CD4-positive, CD25-positive, alpha-beta regulatory T cell (primary cell): ENCODE measurements at regions not wholly inside any gene's neighbourhood (a gene's known extent, or its start where the extent isn't known, plus 50 kb on each side); places are given as distances from the start of the nearest gene placed in this dataset.
"Not testable (repeated sequence)": the region's sequence is repeated elsewhere in the genome, so short reads cannot be mapped to it uniquely, and the experiment has no call there.

Experiments used
- ATAC-seq, 2 donors: fragments of 150-1000 bp; cut with Tn5 transposase; one replicate each; pipeline ENCODE4 v1.10.0; 2021; ENCODE audit warnings: low read depth in 2 of 2, moderate number of reproducible peaks in 2 of 2, moderate library complexity in 1 of 2
- DNase-seq, 3 donors: peaks; one replicate each; pipeline versions ENCODE4 v3.0.0 to v3.0.0-alpha.2; 2012 to 2022; ENCODE audit warnings: mixed read lengths in 1 of 3
- H3K27ac ChIP-seq: one replicate; pipeline ENCODE4 v1.7.0; 2013; ENCODE audit warnings: mild to moderate bottlenecking, low read length; ENCODE audit not compliant: insufficient read depth, poor library complexity, severe bottlenecking
- H3K27me3 ChIP-seq: one replicate; pipeline ENCODE4 v1.7.0; 2013; ENCODE audit warnings: low read length; ENCODE audit not compliant: control insufficient read depth, insufficient read depth
- H3K36me3 ChIP-seq: one replicate; pipeline ENCODE4 v1.7.0; 2013; ENCODE audit warnings: mild to moderate bottlenecking, low read length, moderate library complexity; ENCODE audit not compliant: control insufficient read depth, insufficient read depth
- H3K4me1 ChIP-seq: 2 replicates; pipeline ENCODE4 v1.7.0; 2013; ENCODE audit warnings: mild to moderate bottlenecking, low read length; ENCODE audit not compliant: insufficient read depth, control insufficient read depth, poor library complexity, severe bottlenecking
- H3K4me3 ChIP-seq: one replicate; pipeline ENCODE4 v1.7.0; 2013; ENCODE audit warnings: low read depth, mild to moderate bottlenecking, low read length, moderate library complexity
- H3K9me3 ChIP-seq, 2 experiments: 1 replicate in 1 of 2; 2 replicates in 1 of 2; pipeline ENCODE4 v1.7.0; 2013; ENCODE audit warnings: low read length in 2 of 2, mild to moderate bottlenecking in 1 of 2, moderate library complexity in 1 of 2; ENCODE audit not compliant: control insufficient read depth in 2 of 2
- H3K27ac Mint-ChIP-seq, 3 donors: one replicate each; pipeline ENCODE4 v1.8.0; 2020 to 2022; ENCODE audit warnings: mild to moderate bottlenecking in 3 of 3, mixed read lengths in 3 of 3, moderate library complexity in 2 of 3
- H3K27me3 Mint-ChIP-seq: one replicate; pipeline ENCODE4 v1.8.0; 2022; ENCODE audit warnings: mild to moderate bottlenecking, mixed read lengths
- H3K36me3 Mint-ChIP-seq: one replicate; pipeline ENCODE4 v1.8.0; 2020; ENCODE audit warnings: mixed read lengths
- H3K4me1 Mint-ChIP-seq, 4 donors: one replicate each; pipeline ENCODE4 v1.8.0; 2020 to 2022; ENCODE audit warnings: mixed read lengths in 4 of 4, mild to moderate bottlenecking in 1 of 4
- H3K4me3 Mint-ChIP-seq, 4 donors: one replicate each; pipeline ENCODE4 v1.8.0; 2020 to 2022; ENCODE audit warnings: mild to moderate bottlenecking in 4 of 4, mixed read lengths in 4 of 4, moderate library complexity in 3 of 4
- H3K9me3 Mint-ChIP-seq, 7 donors: one replicate each; pipeline ENCODE4 v1.8.0; 2020 to 2022; ENCODE audit warnings: mixed read lengths in 7 of 7, mild to moderate bottlenecking in 3 of 7, moderate library complexity in 2 of 7

DNA sequence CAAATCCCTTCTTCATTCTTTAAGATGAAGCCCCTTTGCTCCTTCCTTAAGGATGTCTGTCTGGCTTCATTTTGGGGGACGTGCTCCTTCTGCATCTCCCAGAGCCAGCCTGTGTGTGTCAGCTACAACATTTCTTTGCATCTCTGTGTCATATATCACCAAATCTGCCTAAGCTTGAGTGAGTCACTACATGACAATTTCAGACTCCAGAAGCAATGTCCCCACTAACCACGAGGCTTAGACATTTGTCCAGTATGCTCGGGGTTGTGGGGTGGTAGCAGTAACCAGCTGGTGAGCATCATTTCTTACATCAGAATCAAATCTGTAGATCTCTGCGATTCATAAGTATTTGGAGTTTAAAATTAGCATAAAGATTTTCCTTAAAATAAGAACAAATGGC is 54.1 kb upstream of the USP14 start:
- H3K27me3 Mint-ChIP-seq, H3K36me3 ChIP-seq, H3K4me1 Mint-ChIP-seq, H3K27ac ChIP-seq, H3K4me3 Mint-ChIP-seq, H3K9me3 ChIP-seq, H3K27me3 ChIP-seq, H3K27ac Mint-ChIP-seq, DNase-seq, H3K4me1 ChIP-seq, H3K36me3 Mint-ChIP-seq, H3K4me3 ChIP-seq, ATAC-seq: not testable (repeated sequence)
- H3K9me3 Mint-ChIP-seq: peaks cover 0 to 25% (median 15%) of the 10 kb centered on the region in 7 donors

DNA sequence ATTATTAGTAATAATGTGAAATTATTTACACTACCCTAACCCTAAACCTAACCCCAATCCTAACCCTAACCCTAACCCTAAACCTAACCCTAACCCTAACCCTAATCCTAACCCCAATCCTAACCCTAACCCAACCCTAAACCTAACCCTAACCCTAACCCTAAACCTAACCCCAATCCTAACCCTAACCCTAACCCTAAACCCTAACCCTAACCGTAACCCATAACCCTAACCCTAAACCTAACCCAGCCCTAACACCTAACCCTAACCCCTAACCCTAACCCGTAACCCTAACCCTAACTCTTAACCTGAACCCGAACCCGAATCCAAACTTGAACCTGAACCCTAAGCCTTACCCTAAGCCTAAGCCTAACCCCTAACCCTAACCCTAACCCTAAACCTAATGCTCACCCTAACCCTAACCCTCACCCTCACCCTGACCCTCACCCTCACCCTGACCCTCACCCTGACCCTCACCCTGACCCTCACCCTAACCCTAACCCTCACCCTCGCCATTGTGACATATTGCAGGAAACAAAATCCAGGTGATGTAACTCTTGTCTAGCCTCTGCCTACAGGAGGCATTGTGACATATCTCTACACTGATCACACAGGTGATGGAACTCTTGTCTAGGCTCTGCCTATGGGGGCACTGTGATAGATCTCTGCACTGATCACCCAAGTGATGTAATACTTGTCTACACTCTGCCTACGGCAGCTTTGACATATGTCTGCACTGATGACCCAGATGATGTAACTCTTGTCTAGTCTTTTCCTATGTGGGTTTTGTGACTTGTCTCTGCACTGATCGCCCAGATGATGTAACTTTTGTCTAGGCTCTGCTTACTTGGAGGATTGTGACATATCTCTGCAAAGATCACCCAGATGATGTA is 53.0 kb upstream of the USP14 start:
- not testable (repeated sequence) for ATAC-seq, H3K36me3 ChIP-seq, H3K9me3 ChIP-seq, H3K4me1 ChIP-seq, H3K4me3 Mint-ChIP-seq, H3K27ac ChIP-seq, H3K36me3 Mint-ChIP-seq, H3K27me3 ChIP-seq, H3K4me1 Mint-ChIP-seq, DNase-seq, H3K27me3 Mint-ChIP-seq, H3K4me3 ChIP-seq, H3K27ac Mint-ChIP-seq
- peaks cover 4 to 36% (median 24%) of the 10 kb centered on the region in 7 donors for H3K9me3 Mint-ChIP-seq

DNA sequence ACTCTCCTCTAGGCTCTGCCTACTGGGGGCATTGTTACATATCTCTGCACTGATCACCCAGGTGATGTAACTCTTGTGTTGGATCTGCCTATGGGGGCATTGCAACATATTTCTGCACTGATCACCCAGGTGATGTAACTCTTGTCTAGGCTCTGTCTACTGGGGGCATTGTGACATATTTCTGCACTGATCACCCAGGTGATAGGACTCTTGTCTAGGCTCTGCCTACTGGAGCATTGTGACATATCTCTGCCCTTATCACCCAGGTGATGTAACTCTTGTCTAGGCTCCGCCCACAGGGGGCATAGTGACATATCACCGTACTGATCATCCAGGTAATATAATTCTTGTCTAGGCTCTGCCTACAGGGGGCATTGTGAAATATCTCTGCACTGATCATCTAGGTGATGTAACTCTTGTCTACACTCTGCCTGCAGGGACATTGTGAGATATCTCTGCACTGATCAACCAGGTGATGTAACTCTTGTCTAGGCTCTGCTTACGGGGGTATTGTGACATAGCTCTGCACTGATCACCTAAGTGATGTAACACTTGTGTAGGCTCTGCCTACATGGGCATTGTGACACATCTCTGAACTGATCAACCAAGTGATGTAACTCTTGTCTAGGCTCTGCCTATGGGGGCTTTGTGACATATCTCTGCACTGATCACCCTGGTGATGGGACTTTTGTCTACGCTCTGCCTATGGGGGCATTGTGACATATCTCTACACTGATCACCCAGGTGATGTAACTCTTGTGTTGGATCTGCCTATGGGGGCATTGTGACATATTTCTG is 52.1 kb upstream of the USP14 start:
- not testable (repeated sequence) for H3K4me3 ChIP-seq, H3K27ac ChIP-seq, H3K4me3 Mint-ChIP-seq, H3K36me3 ChIP-seq, DNase-seq, H3K4me1 ChIP-seq, H3K27ac Mint-ChIP-seq, H3K4me1 Mint-ChIP-seq, H3K27me3 ChIP-seq, ATAC-seq, H3K27me3 Mint-ChIP-seq, H3K36me3 Mint-ChIP-seq, H3K9me3 ChIP-seq
- H3K9me3 Mint-ChIP-seq: peaks cover 4 to 39% (median 25%) of the 10 kb centered on the region in 7 donors

DNA sequence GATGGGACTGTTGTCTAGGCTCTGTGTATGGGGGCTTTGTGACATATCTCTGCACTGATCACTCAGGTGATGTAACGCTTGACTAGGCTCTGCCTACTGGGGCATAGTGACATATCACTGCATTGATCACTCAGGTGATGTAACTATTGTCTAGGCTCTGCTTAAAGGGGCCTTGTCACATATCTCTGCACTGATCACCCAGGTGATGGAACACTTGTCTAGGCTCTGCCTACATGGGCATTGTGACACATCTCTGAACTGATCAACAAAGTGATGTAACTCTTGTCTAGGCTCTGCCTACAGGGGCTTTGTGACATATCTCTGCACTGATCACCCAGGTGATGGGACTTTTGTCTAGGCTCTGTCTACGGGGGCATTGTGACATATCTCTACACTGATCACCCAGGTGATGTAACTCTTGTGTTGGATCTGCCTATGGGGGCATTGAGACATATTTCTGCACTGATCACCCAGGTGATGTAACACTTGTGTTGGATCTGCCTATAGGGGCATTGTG is 51.4 kb upstream of the USP14 start:
- not testable (repeated sequence) for H3K36me3 ChIP-seq, DNase-seq, H3K4me3 ChIP-seq, H3K4me1 ChIP-seq, H3K36me3 Mint-ChIP-seq, H3K27me3 Mint-ChIP-seq, H3K27ac ChIP-seq, H3K9me3 ChIP-seq, H3K4me3 Mint-ChIP-seq, H3K27me3 ChIP-seq, ATAC-seq, H3K27ac Mint-ChIP-seq, H3K4me1 Mint-ChIP-seq
- H3K9me3 Mint-ChIP-seq: peaks cover 4 to 39% (median 25%) of the 10 kb centered on the region in 7 donors

DNA sequence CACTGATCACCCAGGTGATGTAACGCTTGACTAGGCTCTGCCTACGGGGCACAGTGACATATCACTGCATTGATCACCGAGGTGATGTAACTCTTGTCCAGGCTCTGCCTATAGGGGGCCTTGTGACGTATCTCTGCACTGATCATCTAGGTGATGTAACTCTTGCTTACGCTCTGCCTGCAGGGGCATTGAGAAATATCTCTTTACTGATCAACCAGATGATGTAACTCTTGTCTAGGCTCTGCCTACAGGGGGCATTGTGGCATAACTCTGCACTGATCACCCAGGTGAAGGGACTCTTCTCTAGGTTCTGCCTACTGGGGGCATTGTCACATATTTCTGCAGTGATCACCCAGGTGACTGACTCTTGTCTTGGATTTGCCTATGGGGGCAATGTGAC is 50.9 kb upstream of the USP14 start:
- not testable (repeated sequence) for H3K4me1 ChIP-seq, H3K4me3 ChIP-seq, H3K27ac Mint-ChIP-seq, H3K36me3 Mint-ChIP-seq, H3K27me3 Mint-ChIP-seq, ATAC-seq, H3K27me3 ChIP-seq, H3K27ac ChIP-seq, H3K9me3 ChIP-seq, H3K36me3 ChIP-seq, H3K4me3 Mint-ChIP-seq, H3K4me1 Mint-ChIP-seq
- peaks cover 4 to 39% (median 25%) of the 10 kb centered on the region in 7 donors for H3K9me3 Mint-ChIP-seq
- DNase-seq: peak in 1 of 3 donors; percentile 38

DNA sequence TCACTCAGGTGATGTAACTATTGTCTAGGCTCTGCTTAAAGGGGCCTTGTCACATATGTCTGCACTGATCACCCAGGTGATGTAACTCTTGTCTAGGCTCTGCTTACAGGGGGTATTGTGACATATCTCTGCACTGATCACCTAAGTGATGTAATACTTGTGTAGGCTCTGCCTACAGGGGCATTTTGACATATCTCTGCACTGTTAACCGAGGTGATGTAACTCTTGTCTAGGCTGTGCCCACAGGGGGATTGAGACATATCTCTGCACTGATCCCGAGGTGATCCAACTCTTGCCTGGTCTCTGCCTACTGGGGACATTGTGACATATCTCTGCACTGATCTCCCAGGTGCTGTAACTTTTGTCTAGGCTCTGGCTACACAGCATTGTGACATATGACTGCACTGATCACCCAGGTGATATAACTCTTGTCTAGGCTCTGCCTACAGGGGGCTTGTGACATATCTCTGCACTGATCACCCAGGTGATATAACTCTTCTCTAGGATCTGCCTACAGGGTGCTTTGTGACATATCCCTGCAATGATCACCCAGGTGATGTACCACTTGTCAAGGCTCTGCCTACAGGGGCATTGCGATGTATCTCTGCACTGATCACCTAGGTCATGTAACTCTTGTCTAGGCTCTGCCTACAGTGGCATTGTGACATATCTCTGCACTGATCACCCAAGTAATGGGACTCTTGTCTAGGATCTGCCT is 50.3 kb upstream of the USP14 start:
- H3K9me3 ChIP-seq, H3K4me3 ChIP-seq, DNase-seq, H3K27me3 ChIP-seq, H3K27ac ChIP-seq, H3K36me3 ChIP-seq, H3K4me1 ChIP-seq, H3K4me3 Mint-ChIP-seq, H3K4me1 Mint-ChIP-seq, H3K27me3 Mint-ChIP-seq, H3K36me3 Mint-ChIP-seq, H3K27ac Mint-ChIP-seq: not testable (repeated sequence)
- H3K9me3 Mint-ChIP-seq: peaks cover 4 to 39% (median 25%) of the 10 kb centered on the region in 7 donors
- peak; percentile 32 for ATAC-seq
